ENCODE measurements at regions not wholly inside any gene's neighbourhood (a gene's known extent, or its start where the extent isn't known, plus 50 kb on each side); places are given as distances from the start of the nearest gene placed in this dataset.

GRCh38 chr2:43149482-43150107, 76.8 kb downstream of the ZFP36L2 start (continued):
- TF ChIP-seq, protein P1, sequence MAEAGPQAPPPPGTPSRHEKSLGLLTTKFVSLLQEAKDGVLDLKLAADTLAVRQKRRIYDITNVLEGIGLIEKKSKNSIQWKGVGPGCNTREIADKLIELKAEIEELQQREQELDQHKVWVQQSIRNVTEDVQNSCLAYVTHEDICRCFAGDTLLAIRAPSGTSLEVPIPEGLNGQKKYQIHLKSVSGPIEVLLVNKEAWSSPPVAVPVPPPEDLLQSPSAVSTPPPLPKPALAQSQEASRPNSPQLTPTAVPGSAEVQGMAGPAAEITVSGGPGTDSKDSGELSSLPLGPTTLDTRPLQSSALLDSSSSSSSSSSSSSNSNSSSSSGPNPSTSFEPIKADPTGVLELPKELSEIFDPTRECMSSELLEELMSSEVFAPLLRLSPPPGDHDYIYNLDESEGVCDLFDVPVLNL (IDR thresholded peaks at IDR 0.05; ENCODE audit: low read depth, low read length), result no peak
- TF ChIP-seq HDAC2 (IDR thresholded peaks at IDR 0.05) (no peak), ASH2L (IDR thresholded peaks at IDR 0.05; ENCODE audit: borderline replicate concordance, low read depth) (no peak), HCFC1 (IDR thresholded peaks at IDR 0.05; ENCODE audit: low read length) (no peak), MEF2B (IDR thresholded peaks at IDR 0.05; ENCODE audit: partially characterized antibody, poor library complexity, severe bottlenecking) (peak; percentile 43), SIN3A (IDR thresholded peaks at IDR 0.05; ENCODE audit: low read depth, low read length) (no peak), ZNF24 (IDR thresholded peaks at IDR 0.05) (no peak), IRF4 (IDR thresholded peaks at IDR 0.05; ENCODE audit: low read depth, low read length) (0 out of 2 replicates have a peak, but pooled peaks have one; percentile 48), ESRRA (IDR thresholded peaks at IDR 0.05; ENCODE audit: low read length) (no peak), CBX3 (IDR thresholded peaks at IDR 0.05; ENCODE audit: borderline replicate concordance, low read depth) (no peak), JUNB (IDR thresholded peaks at IDR 0.05) (no peak), TARDBP (IDR thresholded peaks at IDR 0.05; ENCODE audit: borderline replicate concordance) (no peak), CUX1 (IDR thresholded peaks at IDR 0.05; ENCODE audit: insufficient replicate concordance, low read depth, low read length) (no peak), PAX8 (IDR thresholded peaks at IDR 0.05) (no peak), FOXK2 (IDR thresholded peaks at IDR 0.05) (peak; percentile 42; the same call in 1 of the 2 replicates), POLR2A (IDR thresholded peaks at IDR 0.05; ENCODE audit: low read depth, low read length) (no peak), SPI1 (IDR thresholded peaks at IDR 0.05; ENCODE audit: borderline replicate concordance, insufficient read depth, low read depth, low read length) (no peak), BCL3 (IDR thresholded peaks at IDR 0.05; ENCODE audit: borderline replicate concordance, insufficient read depth, low read depth, low read length, poor library complexity, severe bottlenecking) (no peak), BMI1 (IDR thresholded peaks at IDR 0.05; ENCODE audit: borderline replicate concordance) (no peak), MEF2A (IDR thresholded peaks at IDR 0.05; ENCODE audit: insufficient read depth, low read depth, low read length) (no peak), EED (IDR thresholded peaks at IDR 0.05; ENCODE audit: low read depth) (peak; percentile 74)
- TF ChIP-seq, protein P2, sequence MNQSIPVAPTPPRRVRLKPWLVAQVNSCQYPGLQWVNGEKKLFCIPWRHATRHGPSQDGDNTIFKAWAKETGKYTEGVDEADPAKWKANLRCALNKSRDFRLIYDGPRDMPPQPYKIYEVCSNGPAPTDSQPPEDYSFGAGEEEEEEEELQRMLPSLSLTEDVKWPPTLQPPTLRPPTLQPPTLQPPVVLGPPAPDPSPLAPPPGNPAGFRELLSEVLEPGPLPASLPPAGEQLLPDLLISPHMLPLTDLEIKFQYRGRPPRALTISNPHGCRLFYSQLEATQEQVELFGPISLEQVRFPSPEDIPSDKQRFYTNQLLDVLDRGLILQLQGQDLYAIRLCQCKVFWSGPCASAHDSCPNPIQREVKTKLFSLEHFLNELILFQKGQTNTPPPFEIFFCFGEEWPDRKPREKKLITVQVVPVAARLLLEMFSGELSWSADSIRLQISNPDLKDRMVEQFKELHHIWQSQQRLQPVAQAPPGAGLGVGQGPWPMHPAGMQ (IDR thresholded peaks at IDR 0.05; ENCODE audit: borderline replicate concordance), result 0 out of 2 replicates have a peak, but pooled peaks have one; percentile 36
